Epidermal melanocyte (primary cell): ENCODE measurements at regions not wholly inside any gene's neighbourhood (a gene's known extent, or its start where the extent isn't known, plus 50 kb on each side); places are given as distances from the start of the nearest gene placed in this dataset.

Source experiments
- DNase-seq: peaks from one replicate; pipeline ENCODE4 v3.0.0; 2011; ENCODE audit warnings: low spot score; ENCODE audit not compliant: insufficient read length

GRCh38 chr13:104411141-104411765 lies 1345.0 kb upstream of the SLC10A2 start:
- no peak for DNase-seq

DNA sequence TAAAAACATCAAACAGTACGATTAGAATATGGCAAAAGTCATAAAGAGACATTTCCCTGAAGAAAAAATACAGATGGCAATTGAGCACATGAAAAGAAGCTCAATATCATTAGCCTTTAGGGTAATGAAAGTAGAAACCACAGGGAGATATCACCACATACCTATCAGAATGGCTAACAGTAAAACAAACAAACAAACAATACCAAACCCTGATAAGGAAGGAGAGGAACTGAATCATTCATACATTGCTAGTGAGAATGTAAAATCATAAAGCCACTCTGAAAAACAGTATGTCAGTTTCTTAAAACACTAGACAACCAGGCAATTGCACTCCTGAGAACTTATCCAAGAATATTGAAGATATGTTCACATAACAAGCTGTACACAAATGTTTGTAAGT lies 1342.5 kb upstream of the SLC10A2 start:
- DNase-seq: no peak

- no peak for DNase-seq
Measured at GRCh38 chr13:104404325-104404724, 1338.1 kb upstream of the SLC10A2 start.

DNA sequence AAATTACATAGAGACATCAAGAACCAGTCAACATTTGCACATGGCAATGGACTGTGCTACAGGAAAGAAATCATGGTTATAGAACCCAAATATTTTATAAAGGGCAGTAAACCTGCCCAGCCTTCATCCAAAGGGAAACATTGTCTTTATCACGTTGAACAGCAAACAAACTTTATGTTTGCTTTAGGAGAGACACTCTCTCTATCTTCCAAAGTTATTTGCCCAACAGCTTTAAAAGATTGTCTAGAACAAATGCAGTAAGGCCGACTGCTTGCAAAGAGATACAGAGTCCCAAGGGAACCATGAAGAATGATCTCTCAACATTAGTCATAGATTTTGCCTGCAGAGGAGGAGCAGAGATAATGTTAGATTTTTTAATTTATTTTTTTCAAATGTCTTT lies 1323.5 kb upstream of the SLC10A2 start:
- no peak for DNase-seq

- DNase-seq: no peak
Measured at GRCh38 chr13:104387510-104387909, 1321.3 kb upstream of the SLC10A2 start.

DNA sequence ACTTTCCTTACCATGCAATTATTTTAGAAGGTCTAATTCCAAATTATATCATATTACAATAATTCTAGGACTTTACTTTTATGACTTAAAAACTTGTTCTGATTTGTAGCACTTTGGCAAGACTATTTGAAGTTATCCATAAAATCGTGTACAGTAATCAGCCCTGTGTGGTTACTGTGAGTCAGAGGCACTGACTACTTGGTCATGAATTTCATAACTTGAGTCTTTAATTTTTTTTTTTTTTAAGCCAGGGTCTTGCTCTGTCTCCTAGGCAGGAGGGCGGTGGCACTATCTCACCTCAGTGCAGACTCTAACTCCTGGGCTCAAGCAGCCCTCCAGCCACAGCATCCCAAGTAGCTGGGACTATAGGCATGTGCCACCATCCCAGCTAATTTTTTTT lies 1319.2 kb upstream of the SLC10A2 start:
- DNase-seq: no peak

GRCh38 chr13:104382951-104383350 lies 1316.7 kb upstream of the SLC10A2 start:
- no peak for DNase-seq

DNA sequence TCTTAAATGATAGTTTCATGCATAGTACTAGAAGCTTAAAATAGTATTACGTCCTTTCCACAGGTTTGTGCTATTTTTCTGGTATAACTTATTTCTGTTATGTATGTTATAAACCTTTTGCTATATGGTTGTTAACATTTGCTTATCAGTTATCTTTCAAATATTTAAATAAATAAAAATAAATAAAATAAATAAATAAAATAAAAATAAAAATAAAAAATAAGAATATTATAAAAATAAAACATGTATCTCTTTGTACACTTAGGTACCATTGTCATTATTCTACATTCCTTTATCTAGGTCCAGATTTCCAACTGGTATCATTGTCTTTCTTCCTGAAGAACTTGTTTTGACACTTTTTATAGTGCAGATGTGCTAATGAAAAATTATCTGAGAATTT lies 1310.4 kb upstream of the SLC10A2 start:
- no peak for DNase-seq

GRCh38 chr13:104375614-104376013 lies 1309.4 kb upstream of the SLC10A2 start:
- no peak for DNase-seq

DNA sequence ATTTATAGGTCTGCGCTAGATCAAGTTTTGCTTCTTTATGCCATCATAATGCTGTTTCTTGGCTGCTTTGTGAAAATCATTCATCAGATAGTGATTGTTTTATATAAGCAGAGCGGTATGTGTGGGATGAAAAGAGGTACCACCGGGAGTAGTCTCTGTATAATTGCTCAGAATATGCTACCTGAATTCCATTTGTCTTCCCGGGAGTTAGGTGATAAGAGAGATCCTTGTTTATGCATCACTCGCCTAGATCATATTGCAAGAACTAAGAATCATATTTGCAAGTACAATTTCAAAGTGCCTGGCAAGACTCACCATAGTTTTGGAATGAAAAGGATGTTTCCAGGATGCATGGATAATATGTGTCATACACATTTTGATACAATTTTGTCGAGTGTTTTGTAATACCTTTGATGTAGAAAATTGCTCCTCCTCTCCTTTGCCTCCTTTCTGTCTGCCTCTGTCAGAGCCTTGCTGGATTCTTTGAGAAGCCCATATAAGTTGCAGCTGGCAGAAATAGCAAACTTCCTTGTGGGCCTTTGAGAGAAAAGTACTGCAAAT lies 1306.0 kb upstream of the SLC10A2 start:
- DNase-seq: no peak

DNA sequence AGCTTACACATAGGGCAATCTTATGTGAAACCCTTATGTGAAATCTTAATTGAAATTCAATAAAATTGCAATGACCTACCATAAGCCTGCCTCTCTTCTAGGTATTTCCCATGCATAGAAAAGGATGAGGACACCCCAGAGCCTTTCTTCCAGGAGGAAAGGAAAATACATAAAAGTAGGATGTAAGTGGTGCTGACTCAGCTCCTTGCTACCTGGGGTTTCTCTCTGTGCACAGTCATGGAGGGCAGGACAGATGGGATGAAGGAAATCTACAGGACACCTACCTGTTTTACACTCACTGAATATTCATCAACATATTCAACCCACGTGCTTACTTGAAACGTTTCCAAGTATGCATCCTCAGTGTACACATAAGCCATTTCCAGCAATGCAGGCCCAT lies 1299.2 kb upstream of the SLC10A2 start:
- no peak for DNase-seq

DNA sequence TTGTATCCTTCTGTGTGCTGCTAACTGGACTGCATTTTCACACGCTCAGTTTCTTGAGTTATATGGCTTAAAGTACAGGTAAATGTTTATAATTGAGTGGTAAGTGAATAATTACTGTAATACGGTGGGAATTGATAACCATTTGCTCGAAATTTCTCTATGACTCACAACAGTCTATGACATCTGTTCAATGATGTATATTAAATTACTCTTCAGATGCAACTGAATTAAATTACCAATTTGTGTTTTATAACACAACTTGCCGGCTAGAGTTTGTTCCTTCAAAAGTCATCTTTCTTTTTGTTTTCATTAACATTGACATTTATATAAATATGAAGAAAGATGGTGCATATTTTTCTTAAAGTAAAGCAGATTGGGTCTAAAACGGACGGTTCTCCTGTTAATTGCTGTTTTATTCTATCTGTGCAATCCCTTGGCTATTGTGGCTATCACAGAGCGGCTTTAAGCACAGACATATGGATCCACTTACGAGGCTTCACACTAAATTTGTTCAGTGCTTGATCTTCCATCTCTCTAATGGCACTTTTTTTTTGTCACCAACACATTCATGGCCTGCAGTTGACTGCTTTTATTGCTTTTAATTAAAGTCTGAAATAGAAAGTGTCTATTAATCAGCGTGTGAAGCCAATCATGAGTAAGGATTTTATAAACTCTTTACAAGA lies 1291.6 kb upstream of the SLC10A2 start:
- no peak for DNase-seq

GRCh38 chr13:104357174-104357573 lies 1291.0 kb upstream of the SLC10A2 start:
- DNase-seq: no peak

DNA sequence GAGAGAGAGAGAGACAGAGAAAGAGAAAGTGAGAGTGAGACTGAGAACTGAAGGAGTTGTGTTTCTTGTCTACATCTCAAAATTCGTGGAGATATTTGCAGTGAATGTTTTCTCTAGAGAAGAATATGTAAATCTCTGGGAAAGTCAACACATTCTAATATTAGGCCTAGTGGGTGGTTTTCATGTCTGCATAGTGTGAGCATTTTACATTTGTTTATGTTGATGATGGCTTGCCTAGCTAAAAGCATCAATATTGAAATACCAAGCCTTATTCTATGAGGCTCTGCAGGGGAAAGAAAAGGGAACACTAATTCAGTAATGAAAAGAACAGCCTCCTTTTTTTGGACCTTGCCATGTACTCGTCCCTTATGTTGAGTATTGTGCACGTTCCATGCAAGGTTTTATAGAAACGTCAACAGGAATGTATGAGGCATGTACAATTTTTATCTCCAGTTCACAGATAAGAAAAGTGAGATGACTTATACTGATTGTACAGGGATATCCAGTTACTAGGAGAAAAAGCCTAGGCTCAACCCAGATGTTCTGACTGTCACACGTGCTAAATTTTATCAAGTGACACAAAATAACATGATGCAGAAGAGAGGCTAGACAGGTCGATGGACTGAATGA lies 1288.9 kb upstream of the SLC10A2 start:
- no peak for DNase-seq

DNA sequence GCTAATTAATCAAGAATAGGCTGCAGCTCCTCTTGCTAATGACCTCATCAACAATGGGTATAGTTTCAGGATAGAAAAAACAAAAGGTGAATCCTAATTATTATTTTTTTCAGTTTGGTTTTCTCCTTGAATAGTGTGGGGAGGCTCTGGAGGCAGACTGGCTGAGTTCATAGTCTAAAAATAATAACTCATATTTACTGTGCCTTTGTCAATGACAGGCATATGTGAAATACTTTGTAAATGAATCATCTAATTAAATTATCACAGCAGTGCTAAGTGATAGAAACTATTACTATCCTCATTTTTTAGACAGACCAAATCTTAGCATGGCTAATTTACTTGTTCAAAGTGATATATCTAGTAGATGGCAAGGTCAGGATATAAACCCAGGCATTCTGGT lies 1261.0 kb upstream of the SLC10A2 start:
- no peak for DNase-seq

DNA sequence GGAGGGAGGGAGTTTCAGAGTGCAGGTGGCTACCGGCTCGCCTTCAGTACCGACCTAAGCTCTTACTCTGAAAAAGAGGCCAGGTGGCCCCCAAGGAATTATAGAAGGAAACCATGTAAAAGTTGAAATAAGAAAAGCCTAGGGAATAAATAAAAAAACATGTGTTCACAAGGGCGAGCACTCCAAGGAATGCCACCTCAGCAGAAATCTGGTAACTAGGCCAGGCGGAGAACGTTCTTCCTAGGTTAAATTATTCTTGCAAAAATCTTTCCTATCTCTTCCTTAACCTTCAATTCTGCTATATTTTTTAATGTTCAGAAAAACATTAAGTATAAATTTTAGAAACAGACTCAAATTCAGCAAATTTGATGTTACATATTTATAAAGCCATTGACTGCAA lies 1260.3 kb upstream of the SLC10A2 start:
- DNase-seq: no peak

DNA sequence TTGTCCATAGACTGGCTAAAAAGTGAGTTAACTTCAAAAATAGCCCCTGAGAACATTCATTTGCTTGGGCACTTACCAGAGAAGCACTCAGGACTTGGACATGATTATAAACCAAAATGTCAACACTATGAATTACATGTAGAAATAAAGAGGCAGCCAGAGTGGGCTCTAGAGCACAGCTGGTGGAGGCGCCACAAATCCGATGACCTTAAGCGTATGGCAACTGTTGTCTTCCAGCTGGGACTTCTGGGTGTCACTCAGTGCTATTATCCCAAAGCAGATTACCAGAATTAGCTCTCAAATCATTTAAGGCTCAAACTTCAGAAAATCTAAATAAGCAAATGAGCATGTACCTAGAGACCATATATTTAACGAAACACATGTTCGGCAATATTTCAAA lies 1255.5 kb upstream of the SLC10A2 start:
- no peak for DNase-seq

DNA sequence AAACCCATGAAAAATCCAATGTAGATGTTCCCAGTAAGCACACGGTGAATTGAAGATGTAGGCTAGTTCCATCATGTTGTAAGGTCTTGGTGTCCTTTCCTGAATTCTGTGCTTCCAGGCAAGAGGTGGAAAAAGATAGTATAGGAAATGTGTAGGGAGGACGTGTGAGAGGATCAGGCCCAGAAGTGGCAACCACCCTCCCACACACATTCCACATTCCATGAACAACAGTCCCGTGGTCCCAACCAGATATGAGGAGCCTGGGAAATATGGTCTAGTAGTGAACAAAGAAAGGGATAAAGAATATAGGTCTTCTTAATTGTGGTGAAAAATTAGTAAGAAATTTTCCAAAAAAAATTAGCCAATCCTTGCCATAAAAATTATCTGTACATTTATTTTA lies 1254.2 kb upstream of the SLC10A2 start:
- DNase-seq: no peak

- no peak for DNase-seq
Measured at GRCh38 chr13:104318121-104318520, 1251.9 kb upstream of the SLC10A2 start.

GRCh38 chr13:104315606-104316005 lies 1249.4 kb upstream of the SLC10A2 start:
- DNase-seq: no peak

GRCh38 chr13:104314926-104315535 lies 1248.8 kb upstream of the SLC10A2 start:
- no peak for DNase-seq

GRCh38 chr13:104314321-104314720 lies 1248.1 kb upstream of the SLC10A2 start:
- DNase-seq: no peak
